Stimulated activated CD4-positive, alpha-beta T cell treated with anti-CD3 and anti-CD28 coated beads, TNF-alpha, amount 100 ng/mL, for 1 hour (primary cell): ENCODE measurements at regions not wholly inside any gene's neighbourhood (a gene's known extent, or its start where the extent isn't known, plus 50 kb on each side); places are given as distances from the start of the nearest gene placed in this dataset.

Source experiments
- DNase-seq, 3 donors: peaks; one replicate each; pipeline ENCODE4 v3.0.0-alpha.2; 2020; ENCODE audit warnings: low read depth in 3 of 3, low spot score in 1 of 3

DNA sequence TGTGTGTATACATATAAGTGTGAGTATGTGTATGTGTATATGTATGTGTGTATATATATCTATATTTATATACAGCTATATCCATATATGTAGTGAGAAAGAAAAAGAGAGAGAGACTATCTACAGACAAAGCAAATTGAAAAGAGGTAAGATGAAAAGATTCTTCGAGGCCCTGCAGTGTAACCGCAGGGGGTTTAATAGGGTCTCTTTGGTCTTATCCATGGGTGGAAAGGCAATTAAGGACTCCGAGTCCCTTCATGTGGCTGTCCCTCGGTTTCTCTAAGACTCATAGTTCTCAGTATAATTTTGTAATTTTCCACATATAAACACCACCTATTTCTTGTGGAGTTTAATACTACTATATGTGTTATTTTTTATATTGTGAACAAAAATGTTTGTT, 50.6 kb upstream of the JAZF1 start:
- no peak for DNase-seq

- no peak for DNase-seq
Measured at GRCh38 chr7:28236560-28236959, 56.0 kb upstream of the JAZF1 start.

DNA sequence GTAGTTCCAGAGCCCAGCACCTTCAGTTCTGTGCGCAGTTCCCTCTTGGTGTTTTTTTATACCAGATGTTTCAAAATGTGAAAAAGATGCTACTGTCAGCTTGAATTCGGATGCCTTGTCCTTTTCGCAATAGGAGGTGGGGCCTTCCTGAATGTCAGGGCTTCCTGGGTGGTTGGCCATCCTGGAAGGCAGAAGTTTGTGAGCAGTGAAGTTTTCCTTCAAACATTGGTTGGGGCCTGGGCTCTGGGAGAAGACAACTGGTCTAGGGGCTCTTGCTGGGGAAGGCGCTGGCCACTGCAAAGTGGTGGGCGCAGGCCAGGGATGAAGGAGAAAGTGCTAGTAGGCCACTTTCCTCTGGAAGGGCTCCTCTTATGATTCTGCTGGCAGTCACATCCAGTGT, 56.8 kb upstream of the JAZF1 start:
- no peak for DNase-seq

- no peak for DNase-seq
Measured at GRCh38 chr7:28239823-28240204, 59.2 kb upstream of the JAZF1 start.

- DNase-seq: no peak
Measured at GRCh38 chr7:28240481-28240880, 59.9 kb upstream of the JAZF1 start.

DNA sequence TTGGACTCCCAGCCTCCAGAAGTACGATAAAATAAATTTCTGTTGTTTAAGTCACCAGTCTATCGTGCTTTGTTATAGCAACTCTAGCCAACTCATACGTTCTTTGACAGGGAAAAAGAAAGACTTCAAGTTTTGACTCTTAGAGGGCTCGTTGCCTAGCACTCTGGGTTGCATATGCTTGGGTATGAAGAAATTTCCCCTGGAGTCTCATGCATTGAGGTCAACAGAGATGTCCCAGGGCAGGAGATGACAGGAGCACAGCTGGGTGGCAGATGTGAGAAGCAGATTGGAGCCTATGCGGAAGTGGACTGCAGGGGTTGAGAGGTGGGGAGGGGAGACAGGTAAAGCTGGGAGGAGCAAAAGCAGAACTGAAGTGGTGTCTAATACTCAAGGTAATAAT, 63.3 kb upstream of the JAZF1 start:
- no peak for DNase-seq

DNA sequence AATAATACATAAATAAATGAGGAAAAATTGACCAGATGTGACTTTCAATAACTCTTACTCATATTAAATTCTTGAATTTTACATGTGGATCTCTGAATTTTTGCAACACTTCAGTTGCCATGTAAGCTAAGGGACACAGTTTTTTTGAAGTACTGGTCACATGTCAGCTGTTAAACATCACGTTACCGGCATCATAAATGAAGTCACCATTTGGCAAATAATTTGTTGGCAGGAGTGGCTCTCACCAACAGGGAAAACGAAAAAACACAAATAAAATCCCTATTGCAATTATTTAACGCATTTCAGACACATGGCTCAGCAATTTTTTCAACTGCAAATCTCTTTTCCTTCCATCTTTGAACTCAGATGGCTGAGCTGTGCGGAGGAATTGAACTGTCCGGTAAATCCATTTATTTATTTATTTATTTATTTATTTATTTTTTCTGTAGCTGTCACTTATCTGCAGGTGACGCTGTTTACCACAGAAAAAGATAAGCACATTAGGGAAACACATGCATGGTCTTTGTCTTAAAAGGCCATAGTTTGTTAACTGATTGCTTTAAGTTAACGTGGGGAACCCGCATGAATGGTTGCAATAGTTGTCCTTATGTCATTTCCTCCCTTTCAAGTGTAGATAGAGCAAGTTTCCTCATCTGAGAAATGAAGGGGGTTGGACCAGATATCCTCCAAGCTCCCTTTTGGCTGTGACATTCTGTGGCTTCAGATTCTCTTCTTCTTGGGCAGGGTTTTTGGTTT, 64.7 kb upstream of the JAZF1 start:
- DNase-seq: no peak

- no peak for DNase-seq
Measured at GRCh38 chr7:28246921-28247461, 66.4 kb upstream of the JAZF1 start.

DNA sequence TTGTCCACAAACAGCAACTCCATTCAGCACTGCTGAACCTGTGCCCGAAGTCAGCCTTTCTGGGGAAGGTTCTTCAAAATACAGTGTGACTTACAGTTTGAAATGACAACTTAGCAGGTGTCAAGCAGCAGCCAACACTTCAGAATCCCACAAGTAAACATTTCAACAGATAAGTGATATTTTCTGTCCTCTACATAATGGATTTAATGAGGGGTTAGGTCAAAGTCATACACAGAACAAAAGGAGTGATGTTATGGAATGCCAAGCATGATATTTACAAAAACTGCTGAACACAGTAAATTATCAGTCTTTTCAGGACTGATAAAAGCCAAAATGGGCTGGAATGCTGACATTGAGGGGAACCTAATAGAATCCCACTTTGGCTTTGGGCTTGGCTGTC, 77.6 kb upstream of the JAZF1 start:
- no peak for DNase-seq

DNA sequence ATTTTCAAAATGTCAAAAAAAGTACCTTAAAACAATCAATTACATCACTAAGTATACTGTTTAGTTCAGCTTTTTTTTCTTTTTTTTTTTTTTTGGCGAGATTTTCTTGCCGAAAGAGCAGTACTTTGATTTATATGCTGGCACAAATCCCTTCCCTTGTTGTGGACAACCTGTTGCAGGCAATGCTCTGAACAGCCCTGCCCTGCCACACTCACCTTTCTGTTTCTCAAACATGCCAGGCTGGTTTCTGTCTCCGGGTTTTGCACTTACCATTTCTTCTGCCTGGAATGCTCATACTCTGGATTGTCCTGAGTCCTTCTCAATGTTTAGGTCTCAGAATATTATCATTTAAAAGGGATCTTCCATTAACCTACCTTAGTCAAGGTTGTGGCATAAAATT, 80.4 kb upstream of the JAZF1 start:
- DNase-seq: no peak

- DNase-seq: no peak
Measured at GRCh38 chr7:28263622-28264271, 83.2 kb upstream of the JAZF1 start.

GRCh38 chr7:28266402-28266801, 85.8 kb upstream of the JAZF1 start:
- no peak for DNase-seq

- no peak for DNase-seq
Measured at GRCh38 chr7:28267012-28267411, 86.4 kb upstream of the JAZF1 start.

DNA sequence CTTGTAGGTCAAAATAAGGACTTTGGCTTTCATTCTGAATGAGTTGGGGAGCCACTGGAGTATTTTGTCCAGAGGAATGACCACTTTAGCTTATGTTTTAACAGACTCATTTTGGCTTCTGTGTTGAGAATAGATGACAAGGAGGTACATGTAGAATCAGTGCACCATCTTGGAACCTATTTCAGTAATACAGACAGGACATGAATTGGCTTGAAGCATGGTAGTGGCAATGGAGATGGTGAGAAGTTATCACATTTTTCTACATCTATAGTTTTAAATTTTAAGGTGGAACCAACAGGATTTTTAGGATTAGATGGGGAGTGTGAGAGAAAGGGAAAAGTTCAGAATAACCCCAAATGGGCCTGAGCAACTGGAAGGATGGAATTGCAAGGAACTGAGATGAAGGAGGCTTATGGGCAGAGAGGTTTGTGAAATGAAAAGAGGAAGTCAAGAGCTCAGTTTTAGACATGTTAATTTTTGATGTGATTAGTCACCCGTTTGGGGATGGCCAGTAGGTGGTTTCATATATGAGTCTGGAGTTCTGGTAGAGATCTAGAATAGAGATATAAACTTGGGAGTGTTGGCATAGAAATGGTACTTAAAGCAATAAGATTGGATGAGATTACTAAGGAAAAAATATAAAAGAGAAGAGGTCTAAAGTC, 89.2 kb upstream of the JAZF1 start:
- DNase-seq: no peak

- DNase-seq: no peak
Measured at GRCh38 chr7:28270536-28270935, 89.9 kb upstream of the JAZF1 start.

DNA sequence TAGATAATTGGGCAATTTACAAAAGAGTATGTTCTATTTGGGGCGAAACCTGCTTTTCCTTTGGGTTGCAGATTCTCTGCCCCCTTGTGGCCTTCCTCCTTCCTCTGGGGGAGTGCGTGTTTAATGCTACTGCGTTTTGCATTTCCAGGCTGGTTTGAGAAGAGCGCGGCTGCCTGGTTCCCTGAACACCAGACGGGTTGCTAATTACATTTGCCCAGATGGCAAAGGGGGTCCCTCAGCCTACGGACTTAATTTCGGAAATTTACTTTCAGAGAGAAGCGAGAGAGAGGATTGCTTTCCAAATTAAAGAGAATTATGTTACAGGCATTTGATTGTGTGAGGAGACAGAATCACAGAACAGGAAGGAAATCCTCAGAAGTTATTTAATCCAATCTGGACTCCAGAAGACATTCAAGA, 91.9 kb upstream of the JAZF1 start:
- no peak for DNase-seq

DNA sequence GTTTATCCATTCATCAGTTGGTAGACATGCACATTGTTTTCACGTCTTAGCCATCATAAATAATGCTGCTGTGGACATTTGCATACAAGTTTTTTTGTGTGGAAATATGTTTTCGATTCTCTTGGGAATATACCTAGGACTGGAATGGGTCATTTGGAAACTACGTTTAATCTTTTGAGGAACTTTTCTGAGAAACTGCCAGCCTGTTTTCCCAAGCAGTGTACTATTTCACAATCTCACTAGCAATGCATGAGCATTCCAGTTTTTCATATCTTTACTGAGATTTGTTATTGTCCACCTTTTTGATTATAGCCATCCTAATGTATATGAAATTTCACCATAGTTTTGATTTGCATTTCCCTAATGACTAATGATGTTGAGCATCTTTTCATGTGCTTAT, 95.7 kb upstream of the JAZF1 start:
- no peak for DNase-seq

- DNase-seq: no peak
Measured at GRCh38 chr7:28277364-28277763, 96.8 kb upstream of the JAZF1 start.

GRCh38 chr7:28277958-28278357, 97.4 kb upstream of the JAZF1 start:
- no peak for DNase-seq

- DNase-seq: no peak
Measured at GRCh38 chr7:28280516-28280915, 99.9 kb upstream of the JAZF1 start.

- DNase-seq: no peak
Measured at GRCh38 chr7:28290496-28290895, 109.9 kb upstream of the JAZF1 start.

DNA sequence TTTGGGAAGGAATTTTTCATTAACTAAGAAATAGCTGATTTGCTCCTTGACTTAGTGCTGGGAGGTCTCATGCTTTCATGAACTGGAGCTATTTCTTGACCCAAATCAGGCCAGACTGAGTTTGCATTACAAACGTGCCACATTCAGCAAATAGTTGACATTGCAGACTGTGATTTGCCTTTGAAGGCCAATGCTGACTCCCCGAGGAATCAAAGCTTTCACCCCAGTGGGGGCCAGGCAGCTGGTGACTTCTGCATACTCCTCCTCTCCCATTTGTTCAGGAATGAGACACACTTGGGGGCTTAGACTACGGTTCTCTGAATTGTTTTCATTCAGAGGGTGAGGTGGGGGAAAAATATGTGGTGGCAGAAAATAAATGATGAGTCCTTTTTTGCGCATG, 111.0 kb upstream of the JAZF1 start:
- DNase-seq: no peak
